ENCODE measurements at regions not wholly inside any gene's neighbourhood (a gene's known extent, or its start where the extent isn't known, plus 50 kb on each side); places are given as distances from the start of the nearest gene placed in this dataset.
A peak's percentile ranks its signal among the peaks of the same experiment; 100 is the strongest.

DNA sequence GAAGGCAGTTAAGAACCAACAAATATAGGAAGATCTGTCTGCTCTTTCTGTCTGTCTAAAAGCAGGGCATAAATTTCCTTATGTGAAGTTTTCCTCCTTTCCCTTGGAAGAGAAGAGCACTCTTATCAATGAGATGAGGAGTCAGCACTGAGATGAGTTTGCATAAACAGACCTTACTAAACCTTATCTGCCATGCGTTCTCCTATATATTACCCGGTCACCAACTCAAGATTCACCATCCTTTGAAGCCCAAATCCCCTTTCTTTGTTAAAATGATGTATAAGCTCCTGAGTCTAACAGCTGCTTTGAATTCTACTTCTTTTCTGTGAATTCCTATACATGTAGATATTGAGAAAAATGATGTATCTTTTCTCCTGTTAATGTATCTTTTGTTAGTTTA is 65.5 kb upstream of the FHL2 start:
- H3K36me3 ChIP-seq (ENCODE audit: insufficient read depth) = no peaks in the 10 kb centered on the region
- H3K27ac ChIP-seq = no peak overlapping the region
- no peak overlapping the region for H3K4me2 ChIP-seq
- no peaks in the 10 kb centered on the region for H4K20me1 ChIP-seq (ENCODE audit: insufficient read depth)
- H3K4me1 ChIP-seq (ENCODE audit: low read depth, poor library complexity, severe bottlenecking) = no peaks in the 10 kb centered on the region
- TF ChIP-seq CTCF (conservative IDR thresholded peaks at IDR 0.05; ENCODE audit: low read depth, low read length) = no peak
- no peaks in the 10 kb centered on the region for H3K79me2 ChIP-seq (ENCODE audit: insufficient read depth, low read depth)
- H3K27me3 ChIP-seq (ENCODE audit: insufficient read depth, low read depth) = no peaks in the 10 kb centered on the region
- H2AFZ ChIP-seq (ENCODE audit: low read depth) = no peak overlapping the region
- no peak overlapping the region for H3K4me3 ChIP-seq (IDR thresholded peaks at IDR 0.05; ENCODE audit: insufficient read depth, low read depth, low read length)
- no peak overlapping the region for H3K9ac ChIP-seq

GRCh38 chr2:105460048-105460732 is 61.3 kb upstream of the FHL2 start:
- H3K4me1 ChIP-seq (ENCODE audit: low read depth, poor library complexity, severe bottlenecking) = peaks cover 10% of the 10 kb centered on the region
- H3K9ac ChIP-seq = no peak overlapping the region
- no peak overlapping the region for H3K4me3 ChIP-seq (IDR thresholded peaks at IDR 0.05; ENCODE audit: insufficient read depth, low read depth, low read length)
- H3K27me3 ChIP-seq (ENCODE audit: insufficient read depth, low read depth) = no peaks in the 10 kb centered on the region
- no peak overlapping the region for H3K4me2 ChIP-seq
- H3K36me3 ChIP-seq (ENCODE audit: insufficient read depth) = no peaks in the 10 kb centered on the region
- no peak overlapping the region for H3K27ac ChIP-seq
- no peaks in the 10 kb centered on the region for H4K20me1 ChIP-seq (ENCODE audit: insufficient read depth)
- no peak for TF ChIP-seq CTCF (conservative IDR thresholded peaks at IDR 0.05; ENCODE audit: low read depth, low read length)
- H2AFZ ChIP-seq (ENCODE audit: low read depth) = no peak overlapping the region
- H3K79me2 ChIP-seq (ENCODE audit: insufficient read depth, low read depth) = no peaks in the 10 kb centered on the region

DNA sequence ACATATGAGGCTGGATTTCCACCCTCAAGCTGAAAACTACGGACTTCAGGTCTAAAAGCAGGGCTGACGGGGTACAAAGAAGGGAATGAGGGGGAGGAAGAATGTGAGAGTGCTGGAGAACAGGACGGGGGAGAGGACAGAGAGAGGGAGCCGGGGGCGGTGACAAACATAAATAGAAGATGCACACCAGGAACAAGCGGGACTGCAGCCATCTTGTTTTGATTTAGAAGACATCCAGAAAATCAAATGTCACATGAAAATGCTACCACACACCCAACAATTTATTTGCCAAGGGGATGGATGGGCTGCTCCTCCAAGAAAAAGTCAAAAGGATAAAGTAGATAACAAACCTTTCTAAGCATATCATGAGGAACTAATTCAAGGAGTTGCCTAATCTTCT is 59.2 kb upstream of the FHL2 start:
- Histone ChIP-seq H3K79me2 (ENCODE audit: insufficient read depth, low read depth) (no peaks in the 10 kb centered on the region), H4K20me1 (ENCODE audit: insufficient read depth) (no peaks in the 10 kb centered on the region), H2AFZ (ENCODE audit: low read depth) (no peak overlapping the region), H3K4me2 (no peak overlapping the region), H3K36me3 (ENCODE audit: insufficient read depth) (no peaks in the 10 kb centered on the region), H3K27ac (no peak overlapping the region), H3K4me1 (ENCODE audit: low read depth, poor library complexity, severe bottlenecking) (peaks cover 20% of the 10 kb centered on the region), H3K9ac (no peak overlapping the region), H3K27me3 (ENCODE audit: insufficient read depth, low read depth) (no peaks in the 10 kb centered on the region), H3K4me3 (IDR thresholded peaks at IDR 0.05; ENCODE audit: insufficient read depth, low read depth, low read length) (no peak overlapping the region)
- TF ChIP-seq CTCF (conservative IDR thresholded peaks at IDR 0.05; ENCODE audit: low read depth, low read length) = no peak

DNA sequence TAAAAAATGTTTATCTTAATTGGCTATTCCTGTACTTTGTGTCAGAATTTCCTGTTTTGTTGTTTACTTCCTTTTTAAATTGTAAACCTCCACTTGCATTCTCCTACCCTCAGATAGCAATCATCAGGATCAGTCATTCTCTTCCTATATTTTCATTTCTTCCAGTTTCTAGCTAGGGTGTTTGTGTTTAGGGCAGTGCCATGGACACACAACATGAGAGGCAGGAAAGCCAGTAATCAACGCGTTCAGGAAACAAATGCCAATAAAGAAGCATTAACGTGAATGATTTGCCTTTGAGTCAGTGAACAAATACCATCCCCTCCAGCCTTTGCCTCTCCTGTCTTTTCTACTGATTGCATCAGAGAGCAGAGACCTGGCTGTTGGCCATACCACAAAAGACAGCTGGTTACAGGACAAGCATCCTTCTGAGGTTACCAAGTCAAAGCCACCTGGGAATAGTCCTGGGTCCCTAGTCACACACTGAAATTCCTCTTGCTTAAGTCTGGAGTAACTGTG is 56.7 kb upstream of the FHL2 start:
- Histone ChIP-seq H3K4me2 (peak overlapping the region; percentile 23; the same call in 1 of the 2 replicates), H3K4me1 (ENCODE audit: low read depth, poor library complexity, severe bottlenecking) (peaks cover 20% of the 10 kb centered on the region), H3K9ac (no peak overlapping the region), H3K27me3 (ENCODE audit: insufficient read depth, low read depth) (no peaks in the 10 kb centered on the region), H2AFZ (ENCODE audit: low read depth) (peak overlapping the region; percentile 58; the same call in 1 of the 2 replicates), H3K27ac (no peak overlapping the region), H3K79me2 (ENCODE audit: insufficient read depth, low read depth) (no peaks in the 10 kb centered on the region), H3K36me3 (ENCODE audit: insufficient read depth) (no peaks in the 10 kb centered on the region), H4K20me1 (ENCODE audit: insufficient read depth) (no peaks in the 10 kb centered on the region), H3K4me3 (IDR thresholded peaks at IDR 0.05; ENCODE audit: insufficient read depth, low read depth, low read length) (no peak overlapping the region)
- no peak for TF ChIP-seq CTCF (conservative IDR thresholded peaks at IDR 0.05; ENCODE audit: low read depth, low read length)
